ENCODE measurements at regions not wholly inside any gene's neighbourhood (a gene's known extent, or its start where the extent isn't known, plus 50 kb on each side); places are given as distances from the start of the nearest gene placed in this dataset.

- TF ChIP-seq FOXP2 (optimal IDR thresholded peaks at IDR 0.05; ENCODE audit: control extremely low read depth, extremely low read length, insufficient read depth) (no peak), POLR2AphosphoS5 (IDR thresholded peaks at IDR 0.05; ENCODE audit: borderline replicate concordance, low read depth, low read length) (no peak)
- H3K27ac ChIP-seq = no peak overlapping the region
- no peak overlapping the region for H3K4me3 ChIP-seq
- no peak overlapping the region for H3K9ac ChIP-seq (ENCODE audit: insufficient read length)
- no peaks in the 10 kb centered on the region for H3K36me3 ChIP-seq (ENCODE audit: insufficient read depth, low read length)
- DNase-seq (ENCODE audit: low read depth, low spot score) = no peak
- no peaks in the 10 kb centered on the region for H3K9me3 ChIP-seq (ENCODE audit: low read depth, low read length)
These were observed 76.7 kb upstream of the CXCL14 start for GRCh38 chr5:135655468-135655815.

- TF ChIP-seq EZH2 (IDR thresholded peaks at IDR 0.05) (no peak), POLR2AphosphoS5 (IDR thresholded peaks at IDR 0.05; ENCODE audit: borderline replicate concordance, low read depth, low read length) (no peak), FOXP2 (optimal IDR thresholded peaks at IDR 0.05; ENCODE audit: control extremely low read depth, extremely low read length, insufficient read depth) (no peak)
- no peak overlapping the region for H3K27ac ChIP-seq
- H3K9ac ChIP-seq (ENCODE audit: insufficient read length) = no peak overlapping the region
- H3K4me3 ChIP-seq = no peak overlapping the region
- H3K36me3 ChIP-seq (ENCODE audit: insufficient read depth, low read length) = no peaks in the 10 kb centered on the region
- no peaks in the 10 kb centered on the region for H3K9me3 ChIP-seq (ENCODE audit: low read depth, low read length)
- DNase-seq (ENCODE audit: low read depth, low spot score) = no peak
These were observed 76.1 kb upstream of the CXCL14 start for GRCh38 chr5:135654761-135655467.

GRCh38 chr5:135651156-135651555 lies 72.4 kb upstream of the CXCL14 start:
- TF ChIP-seq EZH2 (IDR thresholded peaks at IDR 0.05) (no peak), POLR2AphosphoS5 (IDR thresholded peaks at IDR 0.05; ENCODE audit: borderline replicate concordance, low read depth, low read length) (no peak), FOXP2 (optimal IDR thresholded peaks at IDR 0.05; ENCODE audit: control extremely low read depth, extremely low read length, insufficient read depth) (no peak)
- DNase-seq (ENCODE audit: low read depth, low spot score) = no peak

GRCh38 chr5:135650081-135650480 lies 71.3 kb upstream of the CXCL14 start:
- Histone ChIP-seq H3K36me3 (ENCODE audit: insufficient read depth, low read length) (no peaks in the 10 kb centered on the region), H3K9ac (ENCODE audit: insufficient read length) (no peak overlapping the region), H3K9me3 (ENCODE audit: low read depth, low read length) (no peaks in the 10 kb centered on the region), H3K27ac (no peak overlapping the region), H3K4me3 (no peak overlapping the region)
- TF ChIP-seq POLR2AphosphoS5 (IDR thresholded peaks at IDR 0.05; ENCODE audit: borderline replicate concordance, low read depth, low read length) = no peak
- no peak for TF ChIP-seq FOXP2 (optimal IDR thresholded peaks at IDR 0.05; ENCODE audit: control extremely low read depth, extremely low read length, insufficient read depth)
- TF ChIP-seq EZH2 (IDR thresholded peaks at IDR 0.05) = no peak
- DNase-seq (ENCODE audit: low read depth, low spot score) = no peak

More at GRCh38 chr5:135651156-135651555, 72.4 kb upstream of the CXCL14 start:
- H3K9ac ChIP-seq (ENCODE audit: insufficient read length) = no peak overlapping the region
- no peak overlapping the region for H3K27ac ChIP-seq
- no peaks in the 10 kb centered on the region for H3K36me3 ChIP-seq (ENCODE audit: insufficient read depth, low read length)
- H3K4me3 ChIP-seq = no peak overlapping the region
- H3K9me3 ChIP-seq (ENCODE audit: low read depth, low read length) = no peaks in the 10 kb centered on the region

GRCh38 chr5:135649435-135649834 lies 70.6 kb upstream of the CXCL14 start:
- Histone ChIP-seq H3K36me3 (ENCODE audit: insufficient read depth, low read length) (no peaks in the 10 kb centered on the region), H3K4me3 (no peak overlapping the region), H3K9ac (ENCODE audit: insufficient read length) (no peak overlapping the region), H3K27ac (no peak overlapping the region), H3K9me3 (ENCODE audit: low read depth, low read length) (no peaks in the 10 kb centered on the region)
- TF ChIP-seq FOXP2 (optimal IDR thresholded peaks at IDR 0.05; ENCODE audit: control extremely low read depth, extremely low read length, insufficient read depth) (no peak), EZH2 (IDR thresholded peaks at IDR 0.05) (no peak), POLR2AphosphoS5 (IDR thresholded peaks at IDR 0.05; ENCODE audit: borderline replicate concordance, low read depth, low read length) (no peak)
- no peak for DNase-seq (ENCODE audit: low read depth, low spot score)

GRCh38 chr5:135648116-135648515 lies 69.3 kb upstream of the CXCL14 start:
- TF ChIP-seq FOXP2 (optimal IDR thresholded peaks at IDR 0.05; ENCODE audit: control extremely low read depth, extremely low read length, insufficient read depth) (no peak), EZH2 (IDR thresholded peaks at IDR 0.05) (no peak), POLR2AphosphoS5 (IDR thresholded peaks at IDR 0.05; ENCODE audit: borderline replicate concordance, low read depth, low read length) (no peak)
- H3K36me3 ChIP-seq (ENCODE audit: insufficient read depth, low read length) = no peaks in the 10 kb centered on the region
- no peak for DNase-seq (ENCODE audit: low read depth, low spot score)
- H3K9me3 ChIP-seq (ENCODE audit: low read depth, low read length) = no peaks in the 10 kb centered on the region
- no peak overlapping the region for H3K4me3 ChIP-seq
- H3K27ac ChIP-seq = no peak overlapping the region
- no peak overlapping the region for H3K9ac ChIP-seq (ENCODE audit: insufficient read length)

- no peak overlapping the region for H3K27ac ChIP-seq
- no peaks in the 10 kb centered on the region for H3K36me3 ChIP-seq (ENCODE audit: insufficient read depth, low read length)
- H3K4me3 ChIP-seq = no peak overlapping the region
- no peak for DNase-seq (ENCODE audit: low read depth, low spot score)
- TF ChIP-seq EZH2 (IDR thresholded peaks at IDR 0.05) (no peak), FOXP2 (optimal IDR thresholded peaks at IDR 0.05; ENCODE audit: control extremely low read depth, extremely low read length, insufficient read depth) (no peak), POLR2AphosphoS5 (IDR thresholded peaks at IDR 0.05; ENCODE audit: borderline replicate concordance, low read depth, low read length) (no peak)
- H3K9ac ChIP-seq (ENCODE audit: insufficient read length) = no peak overlapping the region
- no peaks in the 10 kb centered on the region for H3K9me3 ChIP-seq (ENCODE audit: low read depth, low read length)
These were observed 66.8 kb upstream of the CXCL14 start for GRCh38 chr5:135645336-135646180.

GRCh38 chr5:135644816-135645215 lies 66.0 kb upstream of the CXCL14 start:
- no peak overlapping the region for H3K9ac ChIP-seq (ENCODE audit: insufficient read length)
- H3K4me3 ChIP-seq = no peak overlapping the region
- TF ChIP-seq POLR2AphosphoS5 (IDR thresholded peaks at IDR 0.05; ENCODE audit: borderline replicate concordance, low read depth, low read length) (no peak), FOXP2 (optimal IDR thresholded peaks at IDR 0.05; ENCODE audit: control extremely low read depth, extremely low read length, insufficient read depth) (no peak), EZH2 (IDR thresholded peaks at IDR 0.05) (no peak)
- H3K27ac ChIP-seq = no peak overlapping the region
- H3K9me3 ChIP-seq (ENCODE audit: low read depth, low read length) = no peaks in the 10 kb centered on the region
- H3K36me3 ChIP-seq (ENCODE audit: insufficient read depth, low read length) = no peaks in the 10 kb centered on the region
- DNase-seq (ENCODE audit: low read depth, low spot score) = no peak
